ENCODE measurements at regions not wholly inside any gene's neighbourhood (a gene's known extent, or its start where the extent isn't known, plus 50 kb on each side); places are given as distances from the start of the nearest gene placed in this dataset.

- no peak overlapping the region for H3K9ac ChIP-seq (ENCODE audit: low read length)
- no TSS peak for BruUV-seq (replicated peaks)
- ATAC-seq, result no peak
Measured at GRCh38 chr13:84563611-84564010, 681.3 kb upstream of the SLITRK1 start.

GRCh38 chr13:84553227-84553626, 671.0 kb upstream of the SLITRK1 start:
- H4K20me1 ChIP-seq (ENCODE audit: insufficient read depth), result no peaks in the 10 kb centered on the region

More at GRCh38 chr13:84563611-84564010, 681.3 kb upstream of the SLITRK1 start:
- H3K36me3 ChIP-seq (ENCODE audit: control insufficient read depth in 1 of 2, insufficient read depth in 2 of 2, low read length in 2 of 2), result no peaks in the 10 kb centered on the region
- peaks cover 0 to 4% of the 10 kb centered on the region in 2 experiments; a peak in 1 of 4 replicates for H3K9me3 ChIP-seq (ENCODE audit: control insufficient read depth in 1 of 2, insufficient read depth in 1 of 2, low read depth in 1 of 2, low read length in 2 of 2)
- no peaks in the 10 kb centered on the region for H4K20me1 ChIP-seq (ENCODE audit: insufficient read depth)
- DNase-seq (ENCODE audit: low read depth, low spot score), result no peak
- TF ChIP-seq SIN3A (IDR thresholded peaks at IDR 0.05; ENCODE audit: low read depth) (no peak), ZBTB33 (IDR thresholded peaks at IDR 0.05; ENCODE audit: extremely low read depth, insufficient replicate concordance, low read length) (no peak), EZH2 (IDR thresholded peaks at IDR 0.05) (no peak), ELF1 (IDR thresholded peaks at IDR 0.05; ENCODE audit: borderline replicate concordance, low read depth) (no peak)
- no peaks in the 10 kb centered on the region for H3K4me1 ChIP-seq (ENCODE audit: control insufficient read depth in 1 of 2, insufficient read depth in 2 of 2, low read length in 2 of 2)
- no peak overlapping the region for H3K4me2 ChIP-seq (ENCODE audit: low read length)
- H3K9me2 ChIP-seq (ENCODE audit: insufficient read depth), result no peaks in the 10 kb centered on the region
- POLR2A ChIA-PET, result no interaction called here
- no peak overlapping the region for H3K4me3 ChIP-seq (replicated peaks in 1 of 2; ENCODE audit: low read depth in 1 of 2, low read length in 2 of 2)
- H3K79me2 ChIP-seq (ENCODE audit: insufficient read depth, low read length), result no peaks in the 10 kb centered on the region
- no peak overlapping the region for H2AFZ ChIP-seq (ENCODE audit: low read depth, low read length, poor library complexity, severe bottlenecking)
- RAD21 ChIA-PET (ENCODE audit: low non-redundant PET in 1 of 2, low total read pairs in 2 of 2, uncharacterized antibody in 2 of 2, unreplicated experiment in 2 of 2), result no interaction called here
- no peaks in the 10 kb centered on the region for H3K27me3 ChIP-seq (ENCODE audit: insufficient read depth, low read length)
- CTCF ChIA-PET, result no interaction called here
- H3K27ac ChIP-seq (ENCODE audit: low read depth, low read length), result no peak overlapping the region
- intact Hi-C loops (cut with micrococcal nuclease), result no loop called here

More at GRCh38 chr13:84553227-84553626, 671.0 kb upstream of the SLITRK1 start:
- Histone ChIP-seq H3K4me2 (ENCODE audit: low read length) (no peak overlapping the region), H2AFZ (ENCODE audit: low read depth, low read length, poor library complexity, severe bottlenecking) (no peak overlapping the region), H3K36me3 (ENCODE audit: control insufficient read depth in 1 of 2, insufficient read depth in 2 of 2, low read length in 2 of 2) (no peaks in the 10 kb centered on the region), H3K79me2 (ENCODE audit: insufficient read depth, low read length) (no peaks in the 10 kb centered on the region), H3K4me3 (replicated peaks in 1 of 2; ENCODE audit: low read depth in 1 of 2, low read length in 2 of 2) (no peak overlapping the region), H3K27me3 (ENCODE audit: insufficient read depth, low read length) (no peaks in the 10 kb centered on the region), H3K4me1 (ENCODE audit: control insufficient read depth in 1 of 2, insufficient read depth in 2 of 2, low read length in 2 of 2) (no peaks in the 10 kb centered on the region), H3K9ac (ENCODE audit: low read length) (no peak overlapping the region), H3K27ac (ENCODE audit: low read depth, low read length) (no peak overlapping the region), H3K9me2 (ENCODE audit: insufficient read depth) (no peaks in the 10 kb centered on the region), H3K9me3 (ENCODE audit: control insufficient read depth in 1 of 2, insufficient read depth in 1 of 2, low read depth in 1 of 2, low read length in 2 of 2) (no peaks in the 10 kb centered on the region; a peak in 1 of 4 replicates)
- BruUV-seq (replicated peaks), result no TSS peak
- no peak for TF ChIP-seq ZFX (IDR thresholded peaks at IDR 0.05)
- TF ChIP-seq SRF (IDR thresholded peaks at IDR 0.05; ENCODE audit: low read depth), result no peak
- TF ChIP-seq SIN3A (IDR thresholded peaks at IDR 0.05; ENCODE audit: low read depth), result no peak
- TF ChIP-seq RAD21 (IDR thresholded peaks at IDR 0.05; ENCODE audit: low read depth), result no peak
- no peak for TF ChIP-seq ZBTB33 (IDR thresholded peaks at IDR 0.05; ENCODE audit: extremely low read depth, insufficient replicate concordance, low read length)
- no peak for TF ChIP-seq ZNF274 (IDR thresholded peaks at IDR 0.05; ENCODE audit: low read depth, low read length)
- no peak for TF ChIP-seq SP1 (IDR thresholded peaks at IDR 0.05; ENCODE audit: low read depth)
- no peak for TF ChIP-seq FOSL1 (IDR thresholded peaks at IDR 0.05; ENCODE audit: low read depth)
- TF ChIP-seq YY1 (IDR thresholded peaks at IDR 0.05; ENCODE audit: extremely low read depth, insufficient replicate concordance, low read depth, low read length), result no peak
- no peak for TF ChIP-seq CEBPB (IDR thresholded peaks at IDR 0.05; ENCODE audit: low read depth)
- TF ChIP-seq POLR2AphosphoS5 (IDR thresholded peaks at IDR 0.05; ENCODE audit: low read depth, low read length), result no peak
- no peak for TF ChIP-seq POLR2A (IDR thresholded peaks at IDR 0.05; ENCODE audit: borderline replicate concordance, extremely low read depth, insufficient read depth, insufficient read length)
- TF ChIP-seq ELF1 (IDR thresholded peaks at IDR 0.05; ENCODE audit: borderline replicate concordance, low read depth), result no peak
- no peak for TF ChIP-seq MAX (IDR thresholded peaks at IDR 0.05)
- DNase-seq (ENCODE audit: low read depth, low spot score) (no peak), ATAC-seq (no peak)
- POLR2A ChIA-PET, result no interaction called here
- CTCF ChIA-PET, result no interaction called here
- intact Hi-C loops (cut with micrococcal nuclease), result no loop called here
- RAD21 ChIA-PET (ENCODE audit: low non-redundant PET in 1 of 2, low total read pairs in 2 of 2, uncharacterized antibody in 2 of 2, unreplicated experiment in 2 of 2), result no interaction called here

All from HCT116 (cell line).